ENCODE measurements at regions not wholly inside any gene's neighbourhood (a gene's known extent, or its start where the extent isn't known, plus 50 kb on each side); places are given as distances from the start of the nearest gene placed in this dataset.
"Not testable (repeated sequence)": the region's sequence is repeated elsewhere in the genome, so short reads cannot be mapped to it uniquely, and the experiment has no call there.

GRCh38 chr9:106421772-106422171 is 441.2 kb upstream of the ZNF462 start:
- DNase-seq (ENCODE audit: low spot score) = no peak

GRCh38 chr9:106423575-106423974 is 439.4 kb upstream of the ZNF462 start:
- DNase-seq (ENCODE audit: low spot score) = no peak

- DNase-seq (ENCODE audit: low spot score) = no peak
Observed at GRCh38 chr9:106432631-106433030, 430.3 kb upstream of the ZNF462 start.

GRCh38 chr9:106438928-106439327 is 424.0 kb upstream of the ZNF462 start:
- DNase-seq (ENCODE audit: low spot score) = no peak

- no peak for DNase-seq (ENCODE audit: low spot score)
Observed at GRCh38 chr9:106441283-106441682, 421.7 kb upstream of the ZNF462 start.

- no peak for DNase-seq (ENCODE audit: low spot score)
Observed at GRCh38 chr9:106443520-106443919, 419.4 kb upstream of the ZNF462 start.

- DNase-seq (ENCODE audit: low spot score) = no peak
Observed at GRCh38 chr9:106445107-106445506, 417.9 kb upstream of the ZNF462 start.

- DNase-seq (ENCODE audit: low spot score) = no peak
Observed at GRCh38 chr9:106449336-106449927, 413.5 kb upstream of the ZNF462 start.

- no peak for DNase-seq (ENCODE audit: low spot score)
Observed at GRCh38 chr9:106450549-106450948, 412.4 kb upstream of the ZNF462 start.

- DNase-seq (ENCODE audit: low spot score) = no peak
Observed at GRCh38 chr9:106451223-106451622, 411.7 kb upstream of the ZNF462 start.

- DNase-seq (ENCODE audit: low spot score) = no peak
Observed at GRCh38 chr9:106456581-106456980, 406.4 kb upstream of the ZNF462 start.

GRCh38 chr9:106467113-106467864 is 395.7 kb upstream of the ZNF462 start:
- no peak for DNase-seq (ENCODE audit: low spot score)

- no peak for DNase-seq (ENCODE audit: low spot score)
Observed at GRCh38 chr9:106467865-106468164, 395.2 kb upstream of the ZNF462 start.

GRCh38 chr9:106468431-106468830 is 394.5 kb upstream of the ZNF462 start:
- DNase-seq (ENCODE audit: low spot score) = no peak

GRCh38 chr9:106478312-106478711 is 384.7 kb upstream of the ZNF462 start:
- DNase-seq (ENCODE audit: low spot score) = no peak

- no peak for DNase-seq (ENCODE audit: low spot score)
Observed at GRCh38 chr9:106478727-106479126, 384.2 kb upstream of the ZNF462 start.

- no peak for DNase-seq (ENCODE audit: low spot score)
Observed at GRCh38 chr9:106479679-106480078, 383.3 kb upstream of the ZNF462 start.

- DNase-seq (ENCODE audit: low spot score) = no peak
Observed at GRCh38 chr9:106481013-106481609, 381.9 kb upstream of the ZNF462 start.

GRCh38 chr9:106482733-106483132 is 380.2 kb upstream of the ZNF462 start:
- DNase-seq (ENCODE audit: low spot score) = no peak

- DNase-seq (ENCODE audit: low spot score) = no peak
Observed at GRCh38 chr9:106486685-106487084, 376.3 kb upstream of the ZNF462 start.

GRCh38 chr9:106487266-106487665 is 375.7 kb upstream of the ZNF462 start:
- no peak for DNase-seq (ENCODE audit: low spot score)

GRCh38 chr9:106492126-106492525 is 370.8 kb upstream of the ZNF462 start:
- not testable (repeated sequence) for DNase-seq (ENCODE audit: low spot score)

GRCh38 chr9:106500171-106500570 is 362.8 kb upstream of the ZNF462 start:
- DNase-seq (ENCODE audit: low spot score) = no peak

All from SK-N-DZ (cell line).